ENCODE measurements at regions not wholly inside any gene's neighbourhood (a gene's known extent, or its start where the extent isn't known, plus 50 kb on each side); places are given as distances from the start of the nearest gene placed in this dataset.

DNA sequence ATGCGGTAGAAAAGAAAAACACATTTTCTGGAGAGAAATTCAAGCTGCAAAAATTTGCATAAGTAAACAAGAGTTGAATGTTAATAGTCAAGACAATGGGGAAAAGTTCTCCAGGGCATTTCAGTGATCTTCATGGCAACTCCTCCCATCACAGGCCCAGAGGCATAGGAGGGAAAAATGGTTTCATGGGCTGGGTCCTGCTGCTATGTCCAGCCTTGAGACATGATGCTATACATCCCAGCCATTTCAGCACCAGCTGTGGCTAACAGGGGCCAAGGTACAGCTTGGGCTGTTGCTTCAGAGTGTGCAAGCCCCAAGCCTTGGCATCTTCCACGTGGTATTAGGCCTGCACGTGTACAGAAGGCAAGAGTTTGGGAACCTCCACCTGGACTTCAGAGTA lies 118.6 kb upstream of the DLGAP1 start:
- Histone ChIP-seq H3K36me3 (no peaks in the 10 kb centered on the region), H3K9me3 (peaks cover 0 to 38% (median 16%) of the 10 kb centered on the region in 4 donors), H3K27ac (replicated peaks in 1 of 4) (no peak overlapping the region), H3K27me3 (no peaks in the 10 kb centered on the region), H3K4me3 (no peak overlapping the region), H3K4me1 (no peaks in the 10 kb centered on the region)
- TF ChIP-seq EP300 (IDR thresholded peaks at IDR 0.05) (no peak), POLR2AphosphoS5 (IDR thresholded peaks at IDR 0.05) (no peak), POLR2A (IDR thresholded peaks at IDR 0.05; ENCODE audit: low read depth) (no peak)
- TF ChIP-seq, protein P1, sequence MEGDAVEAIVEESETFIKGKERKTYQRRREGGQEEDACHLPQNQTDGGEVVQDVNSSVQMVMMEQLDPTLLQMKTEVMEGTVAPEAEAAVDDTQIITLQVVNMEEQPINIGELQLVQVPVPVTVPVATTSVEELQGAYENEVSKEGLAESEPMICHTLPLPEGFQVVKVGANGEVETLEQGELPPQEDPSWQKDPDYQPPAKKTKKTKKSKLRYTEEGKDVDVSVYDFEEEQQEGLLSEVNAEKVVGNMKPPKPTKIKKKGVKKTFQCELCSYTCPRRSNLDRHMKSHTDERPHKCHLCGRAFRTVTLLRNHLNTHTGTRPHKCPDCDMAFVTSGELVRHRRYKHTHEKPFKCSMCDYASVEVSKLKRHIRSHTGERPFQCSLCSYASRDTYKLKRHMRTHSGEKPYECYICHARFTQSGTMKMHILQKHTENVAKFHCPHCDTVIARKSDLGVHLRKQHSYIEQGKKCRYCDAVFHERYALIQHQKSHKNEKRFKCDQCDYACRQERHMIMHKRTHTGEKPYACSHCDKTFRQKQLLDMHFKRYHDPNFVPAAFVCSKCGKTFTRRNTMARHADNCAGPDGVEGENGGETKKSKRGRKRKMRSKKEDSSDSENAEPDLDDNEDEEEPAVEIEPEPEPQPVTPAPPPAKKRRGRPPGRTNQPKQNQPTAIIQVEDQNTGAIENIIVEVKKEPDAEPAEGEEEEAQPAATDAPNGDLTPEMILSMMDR (IDR thresholded peaks at IDR 0.05), result no peak
- WGBS, result 85% methylated on average over 3 of the region's 3 CpGs
- no peak for DNase-seq (ENCODE audit: extremely low spot score)
- intact Hi-C loops (cut with DNase I), result no loop called here

DNA sequence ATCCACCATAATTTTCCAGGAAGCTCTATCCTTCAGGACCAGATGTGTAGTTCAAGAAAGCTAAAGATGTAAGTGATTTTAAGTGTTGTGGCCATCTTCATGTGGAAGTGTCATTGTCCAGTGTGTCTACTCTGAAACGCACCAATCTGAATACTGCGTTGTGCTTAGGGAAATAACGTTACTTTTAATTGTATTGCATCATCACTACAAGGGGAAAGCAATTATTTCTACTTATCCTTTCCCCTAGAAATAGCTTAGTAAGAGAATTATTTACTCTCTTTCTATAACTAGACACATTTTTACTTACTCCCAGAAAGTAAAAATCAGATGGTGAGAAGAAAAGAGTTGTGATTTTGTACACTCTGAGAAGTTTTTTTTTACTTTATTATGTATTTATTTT lies 102.4 kb upstream of the DLGAP1 start:
- no peak for DNase-seq (ENCODE audit: extremely low spot score)
- intact Hi-C loops (cut with DNase I), result no loop called here
- H3K4me1 ChIP-seq, result no peaks in the 10 kb centered on the region
- TF ChIP-seq, protein P1 (IDR thresholded peaks at IDR 0.05), result no peak
- no peak for TF ChIP-seq POLR2A (IDR thresholded peaks at IDR 0.05; ENCODE audit: low read depth)
- no peak for TF ChIP-seq POLR2AphosphoS5 (IDR thresholded peaks at IDR 0.05)
- TF ChIP-seq EP300 (IDR thresholded peaks at IDR 0.05), result no peak
- no peaks in the 10 kb centered on the region for H3K36me3 ChIP-seq
- no peak overlapping the region for H3K27ac ChIP-seq (replicated peaks in 1 of 4)
- no peaks in the 10 kb centered on the region for H3K27me3 ChIP-seq
- H3K9me3 ChIP-seq, result peaks cover 0 to 5% (median 2%) of the 10 kb centered on the region in 4 donors
- H3K4me3 ChIP-seq, result no peak overlapping the region
- 85% methylated on average over 3 of the region's 3 CpGs for WGBS

GRCh38 chr18:4551001-4551360 lies 95.9 kb upstream of the DLGAP1 start:
- DNase-seq (ENCODE audit: extremely low spot score), result no peak
- TF ChIP-seq POLR2A (IDR thresholded peaks at IDR 0.05; ENCODE audit: low read depth), result no peak
- no peak for TF ChIP-seq POLR2AphosphoS5 (IDR thresholded peaks at IDR 0.05)
- no peak overlapping the region for H3K27ac ChIP-seq (replicated peaks in 1 of 4)
- H3K36me3 ChIP-seq, result no peaks in the 10 kb centered on the region
- intact Hi-C loops (cut with DNase I), result no loop called here
- no peaks in the 10 kb centered on the region for H3K4me1 ChIP-seq
- 47% methylated on average over 1 of the region's 1 CpG for WGBS
- H3K9me3 ChIP-seq, result no peaks in the 10 kb centered on the region
- H3K27me3 ChIP-seq, result no peaks in the 10 kb centered on the region
- no peak overlapping the region for H3K4me3 ChIP-seq

- Histone ChIP-seq H3K27me3 (no peaks in the 10 kb centered on the region), H3K4me1 (no peaks in the 10 kb centered on the region), H3K27ac (replicated peaks in 1 of 4) (no peak overlapping the region), H3K4me3 (no peak overlapping the region), H3K36me3 (no peaks in the 10 kb centered on the region), H3K9me3 (no peaks in the 10 kb centered on the region)
- intact Hi-C loops (cut with DNase I), result no loop called here
- no peak for DNase-seq (ENCODE audit: extremely low spot score)
- TF ChIP-seq POLR2A (IDR thresholded peaks at IDR 0.05; ENCODE audit: low read depth) (no peak), EP300 (IDR thresholded peaks at IDR 0.05) (no peak), POLR2AphosphoS5 (IDR thresholded peaks at IDR 0.05) (no peak)
- TF ChIP-seq, protein P1 (IDR thresholded peaks at IDR 0.05), result no peak
Measured at GRCh38 chr18:4549164-4549872, 94.2 kb upstream of the DLGAP1 start.

DNA sequence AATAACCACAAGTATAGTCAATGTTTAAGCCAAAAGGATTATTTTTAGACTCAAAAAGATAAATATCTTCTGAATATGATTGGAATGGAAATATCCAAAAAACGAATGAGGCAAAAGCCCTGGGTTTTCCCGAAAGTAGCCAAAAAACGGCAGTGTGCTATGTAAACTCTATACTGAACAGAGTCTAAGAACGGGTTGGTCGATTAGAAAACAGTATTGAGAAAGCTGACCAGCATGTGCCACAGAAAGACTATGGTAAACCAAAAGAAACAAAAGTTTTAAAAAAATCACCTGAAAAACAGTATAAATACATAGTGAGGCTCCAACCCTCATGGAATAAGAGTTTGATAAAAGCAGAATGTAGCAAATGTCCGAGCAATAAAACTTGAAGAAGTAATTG lies 92.0 kb upstream of the DLGAP1 start:
- intact Hi-C loops (cut with DNase I), result no loop called here
- H3K4me1 ChIP-seq, result no peaks in the 10 kb centered on the region
- H3K27ac ChIP-seq (replicated peaks in 1 of 4), result no peak overlapping the region
- no peak for DNase-seq (ENCODE audit: extremely low spot score)
- no peak overlapping the region for H3K4me3 ChIP-seq
- no peaks in the 10 kb centered on the region for H3K27me3 ChIP-seq
- TF ChIP-seq POLR2AphosphoS5 (IDR thresholded peaks at IDR 0.05), result no peak
- no peak for TF ChIP-seq POLR2A (IDR thresholded peaks at IDR 0.05; ENCODE audit: low read depth)
- TF ChIP-seq, protein P1 (IDR thresholded peaks at IDR 0.05), result no peak
- no peak for TF ChIP-seq EP300 (IDR thresholded peaks at IDR 0.05)
- H3K36me3 ChIP-seq, result no peaks in the 10 kb centered on the region
- 65% methylated on average over 6 of the region's 6 CpGs for WGBS
- no peaks in the 10 kb centered on the region for H3K9me3 ChIP-seq
